ENCODE measurements at regions not wholly inside any gene's neighbourhood (a gene's known extent, or its start where the extent isn't known, plus 50 kb on each side); places are given as distances from the start of the nearest gene placed in this dataset.

- H3K9me3 ChIP-seq, result no peaks in the 10 kb centered on the region
- WGBS, 2 donors, result 77 to 90% methylated on average over 4 to 5 of the region's 5 CpGs
- peak overlapping the region in 1 of 4 donors; percentile 65 for H3K27ac ChIP-seq
- H3K4me1 ChIP-seq, result peaks cover 8 to 80% (median 23%) of the 10 kb centered on the region in 3 donors
- H3K27me3 ChIP-seq, result peaks cover 0 to 5% (median 0%) of the 10 kb centered on the region in 4 donors
- DNase-seq, result no peak
- TF ChIP-seq POLR2A (IDR thresholded peaks at IDR 0.05) (no peak), CTCF (IDR thresholded peaks at IDR 0.05) (no peak)
- H3K36me3 ChIP-seq, result no peaks in the 10 kb centered on the region
- intact Hi-C loops (cut with DNase I), result no loop called here
- H3K4me3 ChIP-seq, result no peak overlapping the region
Measured at GRCh38 chr17:33970279-33970678, 284.8 kb upstream of the CCL2 start.

GRCh38 chr17:33972763-33973162, 282.3 kb upstream of the CCL2 start:
- intact Hi-C loops (cut with DNase I), result no loop called here
- peak overlapping the region in 1 of 4 donors; percentile 14 for H3K27ac ChIP-seq
- peaks cover 8 to 66% (median 18%) of the 10 kb centered on the region in 3 donors for H3K4me1 ChIP-seq
- H3K4me3 ChIP-seq, result no peak overlapping the region
- no peaks in the 10 kb centered on the region for H3K36me3 ChIP-seq
- peaks cover 0 to 5% (median 0%) of the 10 kb centered on the region in 4 donors for H3K27me3 ChIP-seq
- WGBS, 2 donors, result 30 to 56% methylated on average over 3 of the region's 3 CpGs
- no peaks in the 10 kb centered on the region for H3K9me3 ChIP-seq
- DNase-seq, result no peak
- TF ChIP-seq POLR2A (IDR thresholded peaks at IDR 0.05) (no peak), CTCF (IDR thresholded peaks at IDR 0.05) (no peak)

- TF ChIP-seq CTCF (IDR thresholded peaks at IDR 0.05) (no peak), POLR2A (IDR thresholded peaks at IDR 0.05) (no peak)
- Histone ChIP-seq H3K4me3 (no peak overlapping the region), H3K27me3 (peaks cover 0 to 5% (median 0%) of the 10 kb centered on the region in 4 donors), H3K9me3 (no peaks in the 10 kb centered on the region), H3K36me3 (no peaks in the 10 kb centered on the region), H3K4me1 (peaks cover 6 to 66% (median 11%) of the 10 kb centered on the region in 3 donors), H3K27ac (no peak overlapping the region)
- 56 to 67% methylated on average over 4 to 5 of the region's 5 CpGs for WGBS, 2 donors
- no peak for DNase-seq
- intact Hi-C loops (cut with DNase I), result no loop called here
Measured at GRCh38 chr17:33973491-33973890, 281.6 kb upstream of the CCL2 start.

- no peak for DNase-seq
- H3K36me3 ChIP-seq, result no peaks in the 10 kb centered on the region
- H3K9me3 ChIP-seq, result no peaks in the 10 kb centered on the region
- 60 to 75% methylated on average over 1 to 3 of the region's 3 CpGs for WGBS, 2 donors
- no peak overlapping the region for H3K4me3 ChIP-seq
- H3K27me3 ChIP-seq, result peaks cover 0 to 5% (median 0%) of the 10 kb centered on the region in 4 donors
- TF ChIP-seq POLR2A (IDR thresholded peaks at IDR 0.05), result no peak
- no peak for TF ChIP-seq CTCF (IDR thresholded peaks at IDR 0.05)
- intact Hi-C loops (cut with DNase I), result no loop called here
- H3K27ac ChIP-seq, result no peak overlapping the region
- peaks cover 4 to 64% (median 10%) of the 10 kb centered on the region in 3 donors for H3K4me1 ChIP-seq
Measured at GRCh38 chr17:33974276-33974675, 280.8 kb upstream of the CCL2 start.

GRCh38 chr17:33976831-33977230, 278.3 kb upstream of the CCL2 start:
- H3K27ac ChIP-seq, result no peak overlapping the region
- no peaks in the 10 kb centered on the region for H3K27me3 ChIP-seq
- H3K4me3 ChIP-seq, result no peak overlapping the region
- 74 to 82% methylated on average over 7 to 8 of the region's 8 CpGs for WGBS, 2 donors
- H3K4me1 ChIP-seq, result peaks cover 0 to 40% (median 5%) of the 10 kb centered on the region in 3 donors
- DNase-seq, result no peak
- intact Hi-C loops (cut with DNase I), result no loop called here
- no peaks in the 10 kb centered on the region for H3K9me3 ChIP-seq
- H3K36me3 ChIP-seq, result no peaks in the 10 kb centered on the region
- TF ChIP-seq POLR2A (IDR thresholded peaks at IDR 0.05), result no peak
- no peak for TF ChIP-seq CTCF (IDR thresholded peaks at IDR 0.05)

All from esophagus squamous epithelium (tissue), 5 donors.